WERI-Rb-1 (cell line): ENCODE measurements at regions not wholly inside any gene's neighbourhood (a gene's known extent, or its start where the extent isn't known, plus 50 kb on each side); places are given as distances from the start of the nearest gene placed in this dataset.

ENCODE experiments used
- DNase-seq: peaks from one replicate; pipeline ENCODE4 v3.0.0-alpha.2; 2020
- H3K27ac ChIP-seq: fragments of 250-450 bp; sonication (Bioruptor Pico); 2 replicates; pipeline ENCODE4 v1.5.1; 2020; ENCODE audit warnings: mild to moderate bottlenecking, moderate library complexity
- H3K27me3 ChIP-seq: fragments of 250-450 bp; sonication (Bioruptor Pico); 2 replicates; pipeline ENCODE4 v1.5.1; 2021; ENCODE audit warnings: mild to moderate bottlenecking, low read depth, moderate library complexity; ENCODE audit not compliant: insufficient read depth, severe bottlenecking
- H3K36me3 ChIP-seq: fragments of 250-450 bp; sonication (Bioruptor Pico); 2 replicates; pipeline ENCODE4 v1.5.1; 2020; ENCODE audit warnings: mild to moderate bottlenecking, moderate library complexity
- H3K4me3 ChIP-seq: 2 replicates; pipeline ENCODE4 v1.5.1; 2011; ENCODE audit warnings: low read depth, mild to moderate bottlenecking, control low read depth, low read length
- H3K9me3 ChIP-seq: fragments of 250-450 bp; sonication (Bioruptor Pico); 2 replicates; pipeline ENCODE4 v1.5.1; 2021; ENCODE audit warnings: mild to moderate bottlenecking, moderate library complexity; ENCODE audit not compliant: severe bottlenecking
- TF ChIP-seq, protein P1 (sequence below): IDR thresholded peaks from 2 replicates; pipeline ENCODE4 v1.5.1; 2011; ENCODE audit warnings: low read depth, mild to moderate bottlenecking, control low read depth, inconsistent platforms, low read length

DNA sequence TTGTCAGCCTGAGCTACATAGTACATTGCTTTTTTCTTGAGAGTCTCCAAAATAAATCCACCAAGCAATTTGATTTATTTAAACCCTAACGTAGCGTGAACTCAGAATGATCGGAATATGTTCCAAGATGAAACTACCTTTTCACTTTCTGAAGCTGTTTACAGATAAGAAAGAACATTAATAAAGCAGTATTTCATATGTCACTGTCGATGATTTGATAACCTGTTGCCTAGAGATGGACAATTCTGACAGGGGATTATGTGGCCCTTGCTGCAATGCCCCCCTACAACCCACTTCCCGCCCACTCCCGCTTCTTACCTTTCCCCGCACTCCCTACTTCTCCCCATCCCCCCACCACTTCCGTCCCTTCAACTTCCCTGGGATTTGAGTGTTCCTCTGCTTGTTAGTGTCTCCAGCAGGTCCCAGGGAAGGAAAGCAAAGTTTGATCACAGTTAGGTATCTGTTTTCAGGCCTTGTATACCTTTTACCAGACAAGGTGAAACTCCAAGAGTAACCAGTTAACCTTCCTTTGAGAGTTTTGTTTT, 229.2 kb upstream of the HMGA2 start:
- peaks cover 2% of the 10 kb centered on the region for H3K9me3 ChIP-seq

DNA sequence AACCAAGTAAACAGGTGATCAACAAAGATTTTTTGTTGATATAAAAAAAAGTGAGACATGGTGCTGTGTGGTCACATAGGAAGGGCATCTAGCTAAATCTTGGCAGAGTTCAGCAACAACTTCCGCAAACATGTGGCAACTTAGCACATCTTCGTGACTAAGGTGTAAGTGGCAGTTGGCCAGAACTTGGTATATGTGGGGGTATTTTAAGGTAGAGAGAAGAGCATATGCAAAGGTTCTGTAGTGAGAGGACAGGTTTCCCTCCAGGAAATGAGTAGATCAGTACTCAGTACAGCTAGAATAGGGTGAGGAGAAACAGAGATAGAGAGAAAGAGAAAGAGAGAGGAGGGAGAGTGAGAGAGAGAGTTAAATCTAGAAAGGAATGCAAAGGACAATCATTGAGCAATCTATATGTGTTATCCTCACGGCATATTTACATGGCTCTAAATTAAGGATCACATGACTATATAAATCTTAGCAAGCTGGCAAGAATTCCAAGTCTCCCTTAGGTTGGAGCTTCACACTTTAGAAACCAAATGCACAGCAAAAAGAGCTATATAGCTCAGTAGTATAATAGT, 227.7 kb upstream of the HMGA2 start:
- DNase-seq = no peak
- no peak overlapping the region for H3K4me3 ChIP-seq

More for the DNA sequence above, 229.2 kb upstream of the HMGA2 start:
- no peak for DNase-seq
- H3K27me3 ChIP-seq = no peaks in the 10 kb centered on the region
- no peaks in the 10 kb centered on the region for H3K36me3 ChIP-seq
- H3K27ac ChIP-seq = no peak overlapping the region
- TF ChIP-seq, protein P1, sequence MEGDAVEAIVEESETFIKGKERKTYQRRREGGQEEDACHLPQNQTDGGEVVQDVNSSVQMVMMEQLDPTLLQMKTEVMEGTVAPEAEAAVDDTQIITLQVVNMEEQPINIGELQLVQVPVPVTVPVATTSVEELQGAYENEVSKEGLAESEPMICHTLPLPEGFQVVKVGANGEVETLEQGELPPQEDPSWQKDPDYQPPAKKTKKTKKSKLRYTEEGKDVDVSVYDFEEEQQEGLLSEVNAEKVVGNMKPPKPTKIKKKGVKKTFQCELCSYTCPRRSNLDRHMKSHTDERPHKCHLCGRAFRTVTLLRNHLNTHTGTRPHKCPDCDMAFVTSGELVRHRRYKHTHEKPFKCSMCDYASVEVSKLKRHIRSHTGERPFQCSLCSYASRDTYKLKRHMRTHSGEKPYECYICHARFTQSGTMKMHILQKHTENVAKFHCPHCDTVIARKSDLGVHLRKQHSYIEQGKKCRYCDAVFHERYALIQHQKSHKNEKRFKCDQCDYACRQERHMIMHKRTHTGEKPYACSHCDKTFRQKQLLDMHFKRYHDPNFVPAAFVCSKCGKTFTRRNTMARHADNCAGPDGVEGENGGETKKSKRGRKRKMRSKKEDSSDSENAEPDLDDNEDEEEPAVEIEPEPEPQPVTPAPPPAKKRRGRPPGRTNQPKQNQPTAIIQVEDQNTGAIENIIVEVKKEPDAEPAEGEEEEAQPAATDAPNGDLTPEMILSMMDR = no peak
- no peak overlapping the region for H3K4me3 ChIP-seq

DNA sequence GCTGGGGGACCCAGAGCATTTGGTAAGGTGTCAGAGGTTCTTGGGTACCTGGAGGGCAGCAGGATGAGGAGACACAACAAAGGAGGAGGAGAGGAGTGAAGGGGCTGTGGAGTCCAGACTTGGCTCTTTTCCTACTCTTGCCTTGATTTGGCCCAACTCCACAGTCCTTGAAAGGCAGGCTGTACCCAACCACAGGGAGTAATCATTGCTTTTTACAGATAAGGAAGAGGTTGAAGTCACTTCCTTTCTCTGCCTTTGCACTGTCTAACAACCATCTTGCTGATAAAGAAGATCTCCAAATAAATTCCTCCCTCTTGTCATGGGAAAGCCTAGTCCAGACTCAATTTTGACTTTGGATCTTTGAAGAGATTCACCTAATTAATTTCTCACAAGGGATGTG, 226.8 kb upstream of the HMGA2 start:
- no peak for DNase-seq
- no peaks in the 10 kb centered on the region for H3K9me3 ChIP-seq
- H3K36me3 ChIP-seq = no peaks in the 10 kb centered on the region
- no peak overlapping the region for H3K27ac ChIP-seq
- H3K27me3 ChIP-seq = no peaks in the 10 kb centered on the region
- no peak overlapping the region for H3K4me3 ChIP-seq
- TF ChIP-seq, protein P1 = no peak

More for the DNA sequence above, 227.7 kb upstream of the HMGA2 start:
- TF ChIP-seq, protein P1 = no peak
- Histone ChIP-seq H3K27me3 (no peaks in the 10 kb centered on the region), H3K27ac (no peak overlapping the region), H3K36me3 (no peaks in the 10 kb centered on the region), H3K9me3 (no peaks in the 10 kb centered on the region)

DNA sequence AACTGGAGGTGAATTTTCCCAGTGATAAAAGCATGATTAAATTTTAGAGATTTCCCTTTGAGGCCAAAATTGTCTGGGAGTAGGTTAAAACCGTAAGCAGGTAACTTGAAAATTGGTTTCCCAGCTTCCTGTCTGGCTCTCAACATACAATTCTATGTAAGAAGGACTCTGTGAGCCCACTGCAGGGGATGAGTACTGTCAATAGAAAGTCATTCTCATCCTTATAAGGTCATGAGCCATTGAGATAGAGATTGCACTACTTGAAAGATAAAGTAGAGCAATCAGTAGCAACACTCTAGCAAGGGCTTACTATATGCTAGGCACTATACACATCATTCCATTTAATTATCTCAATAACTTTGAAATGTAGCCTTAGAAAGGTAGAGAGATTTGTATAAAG, 225.6 kb upstream of the HMGA2 start:
- Histone ChIP-seq H3K27ac (no peak overlapping the region), H3K9me3 (no peaks in the 10 kb centered on the region)
- TF ChIP-seq, protein P1 = no peak

DNA sequence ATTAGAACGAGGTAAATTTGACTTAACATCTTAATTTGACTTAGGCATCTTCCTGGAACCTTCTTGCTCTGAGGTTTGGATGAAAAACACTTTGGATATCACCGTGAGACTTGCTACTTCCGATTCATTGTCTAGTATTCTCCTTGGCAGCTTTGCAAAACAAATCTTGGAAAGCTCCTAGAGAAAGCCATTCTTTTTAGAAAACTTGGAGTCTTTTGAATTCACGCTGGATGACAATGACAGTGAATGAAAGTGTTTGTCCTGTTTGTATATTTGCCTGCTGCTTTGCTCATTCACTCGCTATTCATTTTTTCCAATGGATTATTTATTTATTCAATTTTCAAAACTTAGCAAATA, 222.1 kb upstream of the HMGA2 start:
- H3K27ac ChIP-seq = no peak overlapping the region
- no peak for DNase-seq
- H3K9me3 ChIP-seq = no peaks in the 10 kb centered on the region
- no peak overlapping the region for H3K4me3 ChIP-seq
- H3K27me3 ChIP-seq = no peaks in the 10 kb centered on the region
- H3K36me3 ChIP-seq = no peaks in the 10 kb centered on the region
- TF ChIP-seq, protein P1 = no peak

More for the DNA sequence above, 225.6 kb upstream of the HMGA2 start:
- Histone ChIP-seq H3K36me3 (no peaks in the 10 kb centered on the region), H3K4me3 (no peak overlapping the region), H3K27me3 (no peaks in the 10 kb centered on the region)
- no peak for DNase-seq
